Tibial nerve (tissue), 3 donors: ENCODE measurements at regions not wholly inside any gene's neighbourhood (a gene's known extent, or its start where the extent isn't known, plus 50 kb on each side); places are given as distances from the start of the nearest gene placed in this dataset.

ENCODE experiments used
- CTCF ChIP-seq, 5 experiments: fragments of 200-600 bp in 3 of 5; fragments of 450-650 bp in 2 of 5; sonication (generic) in 3 of 5; IDR thresholded peaks; one replicate each; pipeline ENCODE4 v1.5.1; 2016 to 2019; ENCODE audit warnings: antibody characterized with exemption in 5 of 5, mild to moderate bottlenecking in 3 of 5, moderate library complexity in 2 of 5
- POLR2A ChIP-seq, 2 donors: fragments of 450-650 bp; IDR thresholded peaks; one replicate each; pipeline ENCODE4 v1.6.1; 2017; ENCODE audit warnings: antibody characterized with exemption in 2 of 2, mild to moderate bottlenecking in 2 of 2, moderate library complexity in 2 of 2

DNA sequence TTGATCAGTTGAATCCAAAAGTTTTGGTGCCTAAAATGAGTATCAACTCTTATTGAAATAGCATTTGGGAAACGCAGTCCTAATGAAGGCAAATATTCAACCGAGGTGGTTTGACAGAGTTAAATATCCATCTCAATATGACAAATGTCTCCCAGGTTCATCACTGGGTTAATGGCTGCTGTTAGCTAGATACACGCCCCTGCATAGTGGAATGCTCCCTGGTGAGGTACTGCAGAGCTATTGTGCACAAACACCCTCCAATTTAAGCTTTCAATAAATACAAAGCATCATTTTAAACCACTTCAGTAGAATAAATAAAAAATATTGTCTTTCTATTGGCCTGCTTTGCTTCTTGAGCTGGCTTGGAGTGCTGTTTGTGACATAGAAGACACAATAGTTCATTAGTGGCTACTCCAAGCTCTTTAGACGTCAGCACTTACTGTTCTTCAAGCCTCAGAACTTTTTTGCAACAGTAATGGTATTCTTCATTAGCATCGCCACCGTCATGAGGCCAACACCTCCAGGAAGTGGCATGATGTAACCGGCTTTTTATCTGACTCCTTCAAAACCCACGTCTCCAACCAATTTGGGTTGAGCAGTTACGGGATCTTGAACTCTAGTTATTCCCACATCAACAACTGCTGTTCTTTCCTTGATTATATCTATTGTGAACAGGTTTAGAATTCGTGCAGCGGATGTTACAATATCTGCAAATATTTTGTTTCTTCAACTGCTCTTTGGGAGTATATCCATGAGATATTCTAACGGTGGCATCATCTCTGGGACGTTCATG, 1159.6 kb upstream of the EPHA6 start:
- TF ChIP-seq CTCF (IDR thresholded peaks at IDR 0.05) = no peak
- TF ChIP-seq POLR2A (IDR thresholded peaks at IDR 0.05) = no peak
